ENCODE measurements at regions not wholly inside any gene's neighbourhood (a gene's known extent, or its start where the extent isn't known, plus 50 kb on each side); places are given as distances from the start of the nearest gene placed in this dataset.
A peak's percentile ranks its signal among the peaks of the same experiment; 100 is the strongest.
"Not testable (repeated sequence)": the region's sequence is repeated elsewhere in the genome, so short reads cannot be mapped to it uniquely, and the experiment has no call there.

DNA sequence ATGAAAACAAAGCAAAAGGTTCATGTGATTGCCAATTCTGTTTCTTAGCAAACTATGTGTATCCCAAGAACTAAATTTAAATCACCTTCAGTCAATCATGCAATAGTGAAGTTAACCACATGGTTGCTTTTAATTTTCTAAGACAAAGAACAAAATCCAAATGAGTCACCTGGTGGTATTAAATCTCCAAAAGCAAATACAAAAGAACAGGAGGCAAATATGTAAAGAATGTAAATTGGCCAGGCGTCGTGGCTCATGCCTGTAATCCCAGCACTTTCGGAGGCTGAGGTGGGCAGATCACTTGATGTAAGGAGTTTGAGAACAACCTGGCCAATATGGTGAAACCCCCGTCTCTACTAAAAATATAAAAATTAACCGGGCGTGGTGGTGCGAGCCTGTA lies 54.2 kb upstream of the PIK3R4 start:
- no peaks in the 10 kb centered on the region for H3K4me1 ChIP-seq
- intact Hi-C loops (cut with DNase I), result no loop called here
- no peaks in the 10 kb centered on the region for H3K36me3 ChIP-seq
- DNase-seq, result no peak
- ATAC-seq, result no peak
- H3K27ac ChIP-seq, result no peak overlapping the region
- peaks cover 0 to 1% of the 10 kb centered on the region in 2 donors for H3K9me3 ChIP-seq
- TF ChIP-seq CTCF (IDR thresholded peaks at IDR 0.05), result no peak
- no peaks in the 10 kb centered on the region for H3K27me3 ChIP-seq
- H3K4me3 ChIP-seq, result no peak overlapping the region

- ATAC-seq (no peak), DNase-seq (no peak)
- intact Hi-C loops (cut with DNase I), result no loop called here
- Histone ChIP-seq H3K36me3 (no peaks in the 10 kb centered on the region), H3K27ac (no peak overlapping the region), H3K9me3 (peaks cover 0 to 2% of the 10 kb centered on the region in 2 donors), H3K4me3 (no peak overlapping the region), H3K4me1 (no peaks in the 10 kb centered on the region), H3K27me3 (no peaks in the 10 kb centered on the region)
- no peak for TF ChIP-seq CTCF (IDR thresholded peaks at IDR 0.05)
These were observed 54.8 kb upstream of the PIK3R4 start for GRCh38 chr3:130801473-130801872.

- no peaks in the 10 kb centered on the region for H3K27me3 ChIP-seq
- no peaks in the 10 kb centered on the region for H3K9me3 ChIP-seq
- H3K4me1 ChIP-seq, result no peaks in the 10 kb centered on the region
- H3K27ac ChIP-seq, result no peak overlapping the region
- ATAC-seq (no peak), DNase-seq (no peak)
- TF ChIP-seq CTCF (IDR thresholded peaks at IDR 0.05), result no peak
- no peaks in the 10 kb centered on the region for H3K36me3 ChIP-seq
- no peak overlapping the region for H3K4me3 ChIP-seq
- intact Hi-C loops (cut with DNase I), result no loop called here
These were observed 64.9 kb upstream of the PIK3R4 start for GRCh38 chr3:130811557-130811956.

DNA sequence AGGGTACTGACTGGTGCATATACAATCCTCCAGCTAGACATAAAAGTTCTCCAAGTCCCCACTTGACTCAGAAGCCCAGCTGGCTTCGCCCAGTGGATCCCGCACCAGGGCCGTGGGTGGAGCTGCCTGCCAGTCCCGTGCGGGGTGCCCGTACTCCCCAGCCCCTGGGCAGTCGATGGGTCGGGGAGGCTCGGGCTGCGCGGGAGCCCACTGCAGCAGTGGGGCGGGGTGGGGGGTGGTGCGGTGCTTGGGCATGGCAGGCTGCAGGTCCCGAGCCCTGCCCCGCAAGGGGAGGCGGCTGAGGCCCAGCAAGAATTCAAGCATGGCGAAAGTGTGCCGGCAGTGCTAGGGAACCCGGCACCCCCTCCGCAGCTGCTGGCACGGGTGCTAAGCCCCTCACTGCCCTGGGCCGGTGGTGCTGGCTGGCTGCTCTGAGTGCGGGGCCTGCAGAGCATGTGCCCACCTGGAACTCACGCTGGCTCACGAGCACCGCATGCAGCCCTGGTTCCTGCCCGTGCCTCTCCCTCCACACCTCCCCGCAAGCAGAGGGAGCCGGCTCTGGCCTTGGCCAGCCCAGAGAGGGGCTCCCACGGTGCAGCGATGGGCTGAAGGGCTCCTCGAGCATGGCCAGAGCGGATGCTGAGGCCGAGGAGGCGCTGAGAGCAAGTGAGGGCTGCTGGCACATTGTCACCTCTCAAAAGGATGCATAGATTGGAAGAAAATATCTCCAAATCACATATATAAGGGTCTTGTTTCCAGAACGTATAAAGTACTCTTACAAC lies 68.3 kb upstream of the PIK3R4 start:
- Histone ChIP-seq H3K36me3 (no peaks in the 10 kb centered on the region), H3K4me3 (no peak overlapping the region), H3K27ac (no peak overlapping the region), H3K9me3 (no peaks in the 10 kb centered on the region), H3K27me3 (no peaks in the 10 kb centered on the region), H3K4me1 (no peaks in the 10 kb centered on the region)
- intact Hi-C loops (cut with DNase I), result no loop called here
- no peak for TF ChIP-seq CTCF (IDR thresholded peaks at IDR 0.05)
- ATAC-seq (no peak), DNase-seq (peak in 1 of 4 donors; percentile 67)

- DNase-seq, result no peak
- Histone ChIP-seq H3K27me3 (no peaks in the 10 kb centered on the region), H3K9me3 (no peaks in the 10 kb centered on the region), H3K4me1 (peaks cover 0 to 3% of the 10 kb centered on the region in 2 donors), H3K36me3 (no peaks in the 10 kb centered on the region), H3K4me3 (no peak overlapping the region), H3K27ac (no peak overlapping the region)
- intact Hi-C loops (cut with DNase I), result no loop called here
- ATAC-seq, result no peak
- no peak for TF ChIP-seq CTCF (IDR thresholded peaks at IDR 0.05)
These were observed 70.2 kb upstream of the PIK3R4 start for GRCh38 chr3:130816561-130817445.

- ATAC-seq; H3K9me3 ChIP-seq; H3K27ac ChIP-seq; DNase-seq; intact Hi-C loops (cut with DNase I); H3K36me3 ChIP-seq; H3K27me3 ChIP-seq; H3K4me3 ChIP-seq; H3K4me1 ChIP-seq: not testable (repeated sequence)
These were observed 71.4 kb upstream of the PIK3R4 start for GRCh38 chr3:130818066-130818465.

All from left lung (tissue), 4 donors.